Natural killer cell (primary cell): ENCODE measurements at regions not wholly inside any gene's neighbourhood (a gene's known extent, or its start where the extent isn't known, plus 50 kb on each side); places are given as distances from the start of the nearest gene placed in this dataset.

Experiments
- ATAC-seq, 3 donors: fragments of 150-1000 bp in 2 of 3; fragments of 200-7000 bp in 1 of 3; cut with Tn5 transposase; 1 replicate in 1 of 3; 2 replicates in 2 of 3; pipeline ENCODE4 v1.10.0; 2021; ENCODE audit warnings: mild to moderate bottlenecking in 2 of 3, moderate library complexity in 2 of 3
- DNase-seq, 2 donors: peaks; one replicate each; pipeline versions ENCODE4 v3.0.0 to v3.0.0-alpha.2; 2013 to 2021; ENCODE audit warnings: mixed read lengths in 1 of 2
- H3K27ac ChIP-seq: one replicate; pipeline ENCODE4 v1.5.1; 2013; ENCODE audit warnings: mild to moderate bottlenecking, low read length
- H3K27me3 ChIP-seq: one replicate; pipeline ENCODE4 v1.6.1; 2013; ENCODE audit warnings: low read length; ENCODE audit not compliant: control insufficient read depth, insufficient read depth
- H3K36me3 ChIP-seq: one replicate; pipeline ENCODE4 v1.6.1; 2013; ENCODE audit warnings: low read length; ENCODE audit not compliant: control insufficient read depth, insufficient read depth
- H3K4me1 ChIP-seq: one replicate; pipeline ENCODE4 v1.6.1; 2013; ENCODE audit warnings: low read length; ENCODE audit not compliant: control insufficient read depth, insufficient read depth
- H3K4me3 ChIP-seq: one replicate; pipeline ENCODE4 v1.5.1; 2013; ENCODE audit warnings: low read length
- H3K9me3 ChIP-seq: one replicate; pipeline ENCODE4 v1.6.1; 2013; ENCODE audit warnings: low read length; ENCODE audit not compliant: control insufficient read depth, insufficient read depth
- H3K27ac Mint-ChIP-seq, 2 donors: one replicate each; pipeline ENCODE4 v1.8.0; 2022; ENCODE audit warnings: mild to moderate bottlenecking in 2 of 2, mixed read lengths in 2 of 2, moderate library complexity in 1 of 2
- H3K27me3 Mint-ChIP-seq, 2 donors: one replicate each; pipeline ENCODE4 v1.8.0; 2022; ENCODE audit warnings: low read depth in 2 of 2, mixed read lengths in 2 of 2
- H3K36me3 Mint-ChIP-seq: one replicate; pipeline ENCODE4 v1.8.0; 2022; ENCODE audit warnings: mixed read lengths
- H3K4me1 Mint-ChIP-seq, 2 donors: one replicate each; pipeline ENCODE4 v1.8.0; 2022; ENCODE audit warnings: mixed read lengths in 2 of 2
- H3K4me3 Mint-ChIP-seq: one replicate; pipeline ENCODE4 v1.8.0; 2022; ENCODE audit warnings: mild to moderate bottlenecking, moderate library complexity, mixed read lengths
- H3K9me3 Mint-ChIP-seq, 2 donors: one replicate each; pipeline ENCODE4 v1.8.0; 2022; ENCODE audit warnings: mixed read lengths in 2 of 2
- CTCF ChIP-seq: fragments of 200-600 bp; IDR thresholded peaks from one replicate; pipeline ENCODE4 v1.8.0; 2022; ENCODE audit warnings: antibody characterized with exemption
- WGBS: methylation state at CpG from one replicate; pipeline ENCODE4 v1.1.7; 2013; ENCODE audit warnings: missing lambda C conversion rate; ENCODE audit not compliant: insufficient coverage; 5-methylcytosine and 5-hydroxymethylcytosine counted together
- intact Hi-C: fragments of 100-400 bp; cut with micrococcal nuclease; formaldehyde crosslinking; loops from one replicate; pipeline ENCODE4 v1.14.2; 2022

- intact Hi-C loops: no loop called here
- Histone ChIP-seq H3K4me1 (no peaks in the 10 kb centered on the region), H3K4me3 (no peak overlapping the region), H3K27ac (no peak overlapping the region), H3K9me3 (peaks cover 1% of the 10 kb centered on the region), H3K27me3 (no peaks in the 10 kb centered on the region), H3K36me3 (no peaks in the 10 kb centered on the region)
- TF ChIP-seq CTCF: no peak
- H3K4me1 Mint-ChIP-seq: no peaks in the 10 kb centered on the region
- H3K27ac Mint-ChIP-seq: no peak overlapping the region
- no peaks in the 10 kb centered on the region for H3K27me3 Mint-ChIP-seq
- 75% methylated on average over 3 of the region's 5 CpGs for WGBS
- DNase-seq (no peak), ATAC-seq (no peak)
- no peak overlapping the region for H3K4me3 Mint-ChIP-seq
- peaks cover 17% of the 10 kb centered on the region for H3K36me3 Mint-ChIP-seq
- H3K9me3 Mint-ChIP-seq: peaks cover 14 to 15% of the 10 kb centered on the region in 2 donors
Observed at GRCh38 chr1:177753655-177754054, 216.2 kb downstream of the SEC16B start.

GRCh38 chr1:177748080-177748801, 221.6 kb downstream of the SEC16B start:
- H3K9me3 ChIP-seq: peaks cover 6% of the 10 kb centered on the region
- Mint-ChIP-seq H3K27ac (no peak overlapping the region), H3K4me1 (no peaks in the 10 kb centered on the region), H3K36me3 (peaks cover 11% of the 10 kb centered on the region), H3K4me3 (no peak overlapping the region), H3K9me3 (peaks cover 24 to 26% of the 10 kb centered on the region in 2 donors), H3K27me3 (no peaks in the 10 kb centered on the region)
- no peaks in the 10 kb centered on the region for H3K4me1 ChIP-seq
- TF ChIP-seq CTCF: no peak
- DNase-seq: no peak
- no peak overlapping the region for H3K27ac ChIP-seq
- intact Hi-C loops: no loop called here
- H3K27me3 ChIP-seq: no peaks in the 10 kb centered on the region
- ATAC-seq: no peak
- H3K36me3 ChIP-seq: no peaks in the 10 kb centered on the region
- 89% methylated on average over 3 of the region's 4 CpGs for WGBS
- no peak overlapping the region for H3K4me3 ChIP-seq

GRCh38 chr1:177746155-177746554, 223.7 kb downstream of the SEC16B start:
- no peak overlapping the region for H3K4me3 ChIP-seq
- no peaks in the 10 kb centered on the region for H3K36me3 ChIP-seq
- ATAC-seq (no peak), DNase-seq (no peak)
- Mint-ChIP-seq H3K27me3 (no peaks in the 10 kb centered on the region), H3K9me3 (peaks cover 19 to 21% of the 10 kb centered on the region in 2 donors), H3K27ac (no peak overlapping the region), H3K36me3 (no peaks in the 10 kb centered on the region), H3K4me1 (no peaks in the 10 kb centered on the region), H3K4me3 (no peak overlapping the region)
- no peak overlapping the region for H3K27ac ChIP-seq
- intact Hi-C loops: no loop called here
- no peaks in the 10 kb centered on the region for H3K27me3 ChIP-seq
- peaks cover 6% of the 10 kb centered on the region for H3K9me3 ChIP-seq
- H3K4me1 ChIP-seq: no peaks in the 10 kb centered on the region
- no peak for TF ChIP-seq CTCF
- 82% methylated on average over 3 of the region's 3 CpGs for WGBS

GRCh38 chr1:177744906-177745305, 225.0 kb downstream of the SEC16B start:
- Histone ChIP-seq H3K36me3 (no peaks in the 10 kb centered on the region), H3K27ac (no peak overlapping the region), H3K9me3 (peaks cover 6% of the 10 kb centered on the region), H3K27me3 (no peaks in the 10 kb centered on the region), H3K4me1 (no peaks in the 10 kb centered on the region), H3K4me3 (no peak overlapping the region)
- ATAC-seq (no peak), DNase-seq (no peak)
- 72% methylated on average over 1 of the region's 1 CpG for WGBS
- Mint-ChIP-seq H3K4me1 (no peaks in the 10 kb centered on the region), H3K27ac (no peak overlapping the region), H3K36me3 (no peaks in the 10 kb centered on the region), H3K27me3 (no peaks in the 10 kb centered on the region), H3K4me3 (no peak overlapping the region), H3K9me3 (peaks cover 17 to 21% of the 10 kb centered on the region in 2 donors)
- intact Hi-C loops: no loop called here
- TF ChIP-seq CTCF: no peak
